Fibroblast of villous mesenchyme (primary cell): ENCODE measurements at regions not wholly inside any gene's neighbourhood (a gene's known extent, or its start where the extent isn't known, plus 50 kb on each side); places are given as distances from the start of the nearest gene placed in this dataset.
A peak's percentile ranks its signal among the peaks of the same experiment; 100 is the strongest.

ENCODE experiments used
- DNase-seq: peaks from one replicate; pipeline ENCODE4 v3.0.0-alpha.2; 2010; ENCODE audit warnings: low read depth
- H3K4me3 ChIP-seq: 2 replicates; pipeline ENCODE4 v1.5.1; 2011; ENCODE audit warnings: low read depth, mild to moderate bottlenecking, low read length
- CTCF ChIP-seq: IDR thresholded peaks from 2 replicates; pipeline ENCODE4 v1.5.1; 2012; ENCODE audit warnings: low read depth, mild to moderate bottlenecking, low read length; ENCODE audit not compliant: insufficient read depth

GRCh38 chr10:129305046-129305445 lies 162.0 kb upstream of the MGMT start:
- TF ChIP-seq CTCF, result no peak
- peak; percentile 38 for DNase-seq
- H3K4me3 ChIP-seq, result no peak overlapping the region

- no peak for TF ChIP-seq CTCF
- no peak overlapping the region for H3K4me3 ChIP-seq
- no peak for DNase-seq
Measured at GRCh38 chr10:129307141-129307540, 159.9 kb upstream of the MGMT start.

GRCh38 chr10:129308953-129309564 lies 158.0 kb upstream of the MGMT start:
- no peak for TF ChIP-seq CTCF
- no peak for DNase-seq
- no peak overlapping the region for H3K4me3 ChIP-seq

- TF ChIP-seq CTCF, result no peak
- no peak overlapping the region for H3K4me3 ChIP-seq
- no peak for DNase-seq
Measured at GRCh38 chr10:129309565-129309964, 157.5 kb upstream of the MGMT start.

- H3K4me3 ChIP-seq, result no peak overlapping the region
- DNase-seq, result no peak
- TF ChIP-seq CTCF, result no peak
Measured at GRCh38 chr10:129310881-129311280, 156.2 kb upstream of the MGMT start.

GRCh38 chr10:129319934-129320333 lies 147.1 kb upstream of the MGMT start:
- no peak for DNase-seq
- TF ChIP-seq CTCF, result no peak
- H3K4me3 ChIP-seq, result no peak overlapping the region

- TF ChIP-seq CTCF, result no peak
- no peak overlapping the region for H3K4me3 ChIP-seq
- peak; percentile 16 for DNase-seq
Measured at GRCh38 chr10:129320340-129320739, 146.7 kb upstream of the MGMT start.
